Upper lobe of right lung (tissue), 1 donor: ENCODE measurements at regions not wholly inside any gene's neighbourhood (a gene's known extent, or its start where the extent isn't known, plus 50 kb on each side); places are given as distances from the start of the nearest gene placed in this dataset.

Experiments
- ATAC-seq: fragments of 200-7000 bp; cut with Tn5 transposase; one replicate; pipeline ENCODE4 v1.9.1; 2020; ENCODE audit warnings: mild to moderate bottlenecking, moderate library complexity
- DNase-seq: peaks from one replicate; pipeline ENCODE4 v3.0.0-alpha.2; 2020
- H3K27ac ChIP-seq: fragments of 200-600 bp; one replicate; pipeline ENCODE4 v1.8.0; 2022
- H3K27me3 ChIP-seq: fragments of 200-600 bp; one replicate; pipeline ENCODE4 v1.8.0; 2022; ENCODE audit warnings: mild to moderate bottlenecking
- H3K36me3 ChIP-seq: fragments of 200-600 bp; one replicate; pipeline ENCODE4 v1.8.0; 2022
- H3K4me1 ChIP-seq: fragments of 200-600 bp; one replicate; pipeline ENCODE4 v1.8.0; 2022
- H3K4me3 ChIP-seq: fragments of 200-600 bp; one replicate; pipeline ENCODE4 v1.8.0; 2022; ENCODE audit warnings: mild to moderate bottlenecking
- H3K9me3 ChIP-seq: fragments of 200-600 bp; one replicate; pipeline ENCODE4 v1.8.0; 2022
- intact Hi-C: fragments of 100-400 bp; cut with DNase I; formaldehyde crosslinking; loops from one replicate; pipeline ENCODE4 v1.11.0; 2022
- TF ChIP-seq, protein P1 (sequence below): fragments of 200-600 bp; IDR thresholded peaks from one replicate; pipeline ENCODE4 v1.8.0; 2022; ENCODE audit warnings: antibody characterized with exemption
- donor health status: DM: no; HTN: yes; CAD: no; lungs with severe emphysema.

DNA sequence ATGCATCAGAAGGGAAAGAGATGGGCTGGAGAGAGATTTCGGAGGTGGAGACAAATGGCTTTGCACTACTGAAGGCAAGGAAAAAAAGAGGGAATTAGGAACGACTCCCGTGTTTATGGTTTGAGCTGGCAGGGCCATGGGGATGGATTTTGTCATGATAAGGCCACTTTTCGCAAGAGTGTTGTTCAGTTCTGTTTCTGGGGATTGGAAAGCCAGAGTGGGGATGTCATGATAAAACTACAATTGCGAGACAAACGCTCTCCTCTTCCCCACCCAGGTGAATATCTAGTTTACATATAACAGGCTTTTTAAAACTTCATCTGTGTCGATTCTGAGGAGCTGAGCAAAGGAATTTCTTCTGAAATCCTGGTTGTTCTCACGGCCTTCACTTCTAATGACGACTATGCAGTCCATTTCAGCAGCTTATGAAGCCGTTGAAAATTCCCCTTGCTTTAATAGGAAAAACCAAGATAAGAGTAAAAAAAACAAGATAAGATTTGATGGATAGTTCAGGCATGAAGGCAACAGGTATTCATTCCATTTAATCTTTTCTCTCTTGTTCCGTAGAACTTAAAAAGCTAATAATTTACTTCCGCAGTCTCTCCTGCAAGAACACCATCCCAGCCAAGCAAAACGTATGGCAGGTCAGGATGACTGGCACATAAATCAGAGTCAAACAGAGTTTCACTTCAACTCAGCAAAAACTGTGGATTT, 245.6 kb upstream of the PITRM1 start:
- DNase-seq, result no peak
- no peak for ATAC-seq
- no peaks in the 10 kb centered on the region for H3K9me3 ChIP-seq

DNA sequence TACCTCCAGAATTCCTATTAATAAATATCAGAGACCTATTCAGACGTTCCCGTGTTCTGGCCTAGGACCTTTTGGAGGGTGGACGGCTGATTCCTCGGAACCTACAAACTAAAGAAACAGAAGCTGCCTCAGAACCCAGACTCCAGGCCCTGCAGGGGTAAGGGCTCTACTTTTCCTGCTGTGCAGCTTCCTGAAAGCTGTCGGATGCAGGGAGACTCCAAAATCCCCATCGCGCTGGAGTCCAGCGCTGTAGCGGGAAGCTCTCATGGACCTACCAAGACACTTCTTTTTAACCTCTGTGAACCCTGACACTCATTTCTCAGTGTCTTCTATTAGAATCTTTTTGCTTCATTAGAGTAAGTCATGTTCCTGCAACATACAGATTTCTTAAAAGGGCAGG, 244.5 kb upstream of the PITRM1 start:
- no peaks in the 10 kb centered on the region for H3K9me3 ChIP-seq
- H3K36me3 ChIP-seq, result no peaks in the 10 kb centered on the region
- intact Hi-C loops, result no loop called here
- no peak for DNase-seq
- H3K4me3 ChIP-seq, result no peak overlapping the region
- TF ChIP-seq, protein P1, sequence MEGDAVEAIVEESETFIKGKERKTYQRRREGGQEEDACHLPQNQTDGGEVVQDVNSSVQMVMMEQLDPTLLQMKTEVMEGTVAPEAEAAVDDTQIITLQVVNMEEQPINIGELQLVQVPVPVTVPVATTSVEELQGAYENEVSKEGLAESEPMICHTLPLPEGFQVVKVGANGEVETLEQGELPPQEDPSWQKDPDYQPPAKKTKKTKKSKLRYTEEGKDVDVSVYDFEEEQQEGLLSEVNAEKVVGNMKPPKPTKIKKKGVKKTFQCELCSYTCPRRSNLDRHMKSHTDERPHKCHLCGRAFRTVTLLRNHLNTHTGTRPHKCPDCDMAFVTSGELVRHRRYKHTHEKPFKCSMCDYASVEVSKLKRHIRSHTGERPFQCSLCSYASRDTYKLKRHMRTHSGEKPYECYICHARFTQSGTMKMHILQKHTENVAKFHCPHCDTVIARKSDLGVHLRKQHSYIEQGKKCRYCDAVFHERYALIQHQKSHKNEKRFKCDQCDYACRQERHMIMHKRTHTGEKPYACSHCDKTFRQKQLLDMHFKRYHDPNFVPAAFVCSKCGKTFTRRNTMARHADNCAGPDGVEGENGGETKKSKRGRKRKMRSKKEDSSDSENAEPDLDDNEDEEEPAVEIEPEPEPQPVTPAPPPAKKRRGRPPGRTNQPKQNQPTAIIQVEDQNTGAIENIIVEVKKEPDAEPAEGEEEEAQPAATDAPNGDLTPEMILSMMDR, result no peak
- ATAC-seq, result no peak
- H3K27ac ChIP-seq, result no peak overlapping the region
- no peaks in the 10 kb centered on the region for H3K27me3 ChIP-seq
- no peaks in the 10 kb centered on the region for H3K4me1 ChIP-seq

More for the DNA sequence above, 245.6 kb upstream of the PITRM1 start:
- intact Hi-C loops, result no loop called here
- H3K4me1 ChIP-seq, result no peaks in the 10 kb centered on the region
- no peak overlapping the region for H3K4me3 ChIP-seq
- H3K27me3 ChIP-seq, result no peaks in the 10 kb centered on the region
- TF ChIP-seq, protein P1, result no peak
- no peak overlapping the region for H3K27ac ChIP-seq
- H3K36me3 ChIP-seq, result no peaks in the 10 kb centered on the region

DNA sequence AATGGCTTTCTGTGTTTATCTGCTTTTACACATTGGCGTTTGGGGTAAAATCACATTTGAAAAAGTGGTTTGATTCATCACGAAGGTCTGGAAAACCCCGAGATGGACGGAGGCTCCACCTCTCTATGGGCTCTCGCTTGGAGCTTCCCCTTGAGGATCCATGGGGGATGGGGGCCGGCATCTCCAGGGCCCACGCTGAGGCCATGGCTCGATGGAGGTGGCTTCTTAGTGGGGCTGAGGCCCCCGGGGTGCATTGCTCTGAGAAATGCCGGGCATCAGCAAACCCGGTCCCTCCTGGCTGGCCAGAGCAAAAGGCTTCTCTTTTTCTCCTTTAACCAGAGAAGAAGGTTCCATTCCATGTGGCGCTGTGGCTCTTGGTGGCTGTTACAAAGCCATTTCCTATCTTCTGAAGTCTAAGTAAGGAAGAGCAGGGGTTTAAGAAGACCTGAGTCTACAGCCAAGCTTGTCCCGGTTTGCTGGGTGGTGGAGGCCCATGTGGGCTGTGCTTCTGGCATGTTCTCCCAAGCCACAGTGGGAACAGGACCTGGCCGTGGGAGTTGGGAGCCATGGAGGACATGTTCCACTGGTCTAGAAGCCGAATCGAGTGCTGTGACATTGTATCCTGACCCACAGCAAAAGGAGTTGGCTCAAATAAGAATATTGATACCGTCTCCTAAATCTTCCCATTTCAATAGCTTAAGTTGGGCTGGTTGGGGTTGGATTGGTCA, 243.5 kb upstream of the PITRM1 start:
- intact Hi-C loops, result no loop called here
- H3K9me3 ChIP-seq, result no peaks in the 10 kb centered on the region
- no peak overlapping the region for H3K27ac ChIP-seq
- no peaks in the 10 kb centered on the region for H3K36me3 ChIP-seq
- H3K27me3 ChIP-seq, result no peaks in the 10 kb centered on the region
- TF ChIP-seq, protein P1, result no peak
- H3K4me1 ChIP-seq, result no peaks in the 10 kb centered on the region
- ATAC-seq (no peak), DNase-seq (no peak)
- H3K4me3 ChIP-seq, result no peak overlapping the region

DNA sequence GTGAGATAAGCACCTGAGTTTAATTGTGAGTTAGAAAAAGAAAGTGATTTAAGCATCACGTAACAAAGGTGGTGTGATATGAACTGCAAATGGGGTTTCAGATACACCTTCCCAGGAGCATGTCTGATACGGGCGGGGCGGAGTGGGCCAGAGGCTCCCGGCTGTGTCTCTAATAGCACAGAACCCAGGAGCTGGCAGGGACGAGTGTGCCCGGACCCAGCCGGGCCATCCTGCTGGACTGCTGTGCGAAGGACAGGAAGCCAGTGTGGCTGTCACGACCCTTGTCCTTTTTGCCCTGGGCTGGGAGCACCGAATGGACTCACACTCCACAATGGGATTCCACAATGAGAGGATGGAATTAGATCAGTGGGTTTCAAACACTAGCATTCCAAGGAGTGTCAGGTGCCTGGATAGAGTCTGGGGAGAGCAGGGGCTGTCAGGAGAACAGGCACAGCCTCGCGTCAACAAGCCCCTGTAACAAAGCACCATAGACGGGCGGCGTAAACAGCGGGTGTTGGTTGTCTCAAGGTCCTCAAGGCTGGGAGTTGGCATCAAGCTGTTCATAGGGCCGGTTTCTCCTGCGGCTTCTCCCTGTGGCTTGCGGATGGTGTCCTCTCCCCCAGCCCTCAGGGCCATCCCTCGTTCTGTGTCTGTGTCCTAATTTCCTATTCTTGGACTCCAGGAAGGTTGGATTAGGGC, 242.6 kb upstream of the PITRM1 start:
- Histone ChIP-seq H3K36me3 (no peaks in the 10 kb centered on the region), H3K9me3 (no peaks in the 10 kb centered on the region), H3K27me3 (no peaks in the 10 kb centered on the region), H3K4me1 (no peaks in the 10 kb centered on the region), H3K27ac (no peak overlapping the region), H3K4me3 (no peak overlapping the region)
- intact Hi-C loops, result no loop called here
- DNase-seq, result no peak
- no peak for ATAC-seq
- TF ChIP-seq, protein P1, result no peak

DNA sequence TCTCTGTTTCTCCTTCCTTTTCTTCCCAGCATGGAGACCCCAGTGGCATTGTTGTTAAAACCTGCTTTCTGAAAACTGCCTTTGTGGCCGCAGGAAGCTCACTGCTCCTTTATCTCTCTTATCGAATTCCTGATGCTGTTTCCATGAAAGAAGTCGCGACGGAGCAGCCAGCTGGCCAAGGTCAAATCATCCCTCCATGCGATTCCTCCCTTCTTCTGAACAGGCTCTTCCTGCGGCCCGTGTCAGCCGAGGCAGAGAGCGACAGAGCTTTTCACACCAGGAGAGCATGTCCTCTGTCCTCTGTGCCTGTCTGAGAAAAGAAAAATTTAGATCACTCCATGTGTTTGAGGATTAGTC, 242.1 kb upstream of the PITRM1 start:
- DNase-seq (no peak), ATAC-seq (no peak)
- no peak overlapping the region for H3K4me3 ChIP-seq
- no peaks in the 10 kb centered on the region for H3K36me3 ChIP-seq
- H3K27ac ChIP-seq, result no peak overlapping the region
- no peaks in the 10 kb centered on the region for H3K9me3 ChIP-seq
- TF ChIP-seq, protein P1, result no peak
- H3K27me3 ChIP-seq, result no peaks in the 10 kb centered on the region
- intact Hi-C loops, result no loop called here
- no peaks in the 10 kb centered on the region for H3K4me1 ChIP-seq
